HG03354 (cell line): ENCODE measurements at regions not wholly inside any gene's neighbourhood (a gene's known extent, or its start where the extent isn't known, plus 50 kb on each side); places are given as distances from the start of the nearest gene placed in this dataset.
"Not testable (repeated sequence)": the region's sequence is repeated elsewhere in the genome, so short reads cannot be mapped to it uniquely, and the experiment has no call there.

Experiments
- ATAC-seq: cut with Tn5 transposase; IDR thresholded peaks from one replicate; pipeline ENCODE4 v1.9.1; 2021; ENCODE audit warnings: mild to moderate bottlenecking; ENCODE audit not compliant: unreplicated experiment, poor library complexity, severe bottlenecking

GRCh38 chr6:20263059-20263458 lies 50.8 kb upstream of the MBOAT1 start:
- no peak for ATAC-seq

GRCh38 chr6:20265842-20266241 lies 53.6 kb upstream of the MBOAT1 start:
- no peak for ATAC-seq

- peak; percentile 69 for ATAC-seq
Measured at GRCh38 chr6:20266851-20267608, 54.8 kb upstream of the MBOAT1 start.

- no peak for ATAC-seq
Measured at GRCh38 chr6:20269181-20269580, 56.9 kb upstream of the MBOAT1 start.

GRCh38 chr6:20271818-20272217 lies 59.5 kb upstream of the MBOAT1 start:
- no peak for ATAC-seq

GRCh38 chr6:20274137-20274536 lies 61.9 kb upstream of the MBOAT1 start:
- no peak for ATAC-seq

GRCh38 chr6:20275837-20276236 lies 63.6 kb upstream of the MBOAT1 start:
- ATAC-seq = not testable (repeated sequence)

GRCh38 chr6:20277724-20278123 lies 65.5 kb upstream of the MBOAT1 start:
- not testable (repeated sequence) for ATAC-seq

GRCh38 chr6:20279051-20279450 lies 66.8 kb upstream of the MBOAT1 start:
- ATAC-seq = no peak

- no peak for ATAC-seq
Measured at GRCh38 chr6:20279608-20280287, 67.5 kb upstream of the MBOAT1 start.

GRCh38 chr6:20280288-20280621 lies 68.0 kb upstream of the MBOAT1 start:
- no peak for ATAC-seq

- no peak for ATAC-seq
Measured at GRCh38 chr6:20284672-20285071, 72.4 kb upstream of the MBOAT1 start.

- ATAC-seq = no peak
Measured at GRCh38 chr6:20286968-20287565, 74.8 kb upstream of the MBOAT1 start.

GRCh38 chr6:20291764-20292580 lies 79.7 kb upstream of the MBOAT1 start:
- peak; percentile 93 for ATAC-seq

- ATAC-seq = no peak
Measured at GRCh38 chr6:20292905-20293304, 80.6 kb upstream of the MBOAT1 start.

- ATAC-seq = no peak
Measured at GRCh38 chr6:20301256-20301655, 89.0 kb upstream of the MBOAT1 start.

GRCh38 chr6:20302168-20302567 lies 89.9 kb upstream of the MBOAT1 start:
- no peak for ATAC-seq

GRCh38 chr6:20302702-20303251 lies 90.5 kb upstream of the MBOAT1 start:
- no peak for ATAC-seq

- ATAC-seq = no peak
Measured at GRCh38 chr6:20306491-20306890, 94.2 kb upstream of the MBOAT1 start.

- no peak for ATAC-seq
Measured at GRCh38 chr6:20309186-20309585, 92.5 kb upstream of the E2F3 start.
